Mesendoderm (in vitro differentiated cells): ENCODE measurements at regions not wholly inside any gene's neighbourhood (a gene's known extent, or its start where the extent isn't known, plus 50 kb on each side); places are given as distances from the start of the nearest gene placed in this dataset.
A peak's percentile ranks its signal among the peaks of the same experiment; 100 is the strongest.

Experiments
- DNase-seq: peaks from one replicate; pipeline ENCODE4 v3.0.0; 2013
- H2AK5ac ChIP-seq: 2 replicates; pipeline ENCODE4 v1.6.1; 2013; ENCODE audit warnings: low read length, inconsistent platforms
- H2BK120ac ChIP-seq: 2 replicates; pipeline ENCODE4 v1.6.1; 2013; ENCODE audit warnings: low read depth, mild to moderate bottlenecking, low read length, moderate library complexity, mixed read lengths
- H2BK15ac ChIP-seq: replicated peaks from 2 replicates; pipeline ENCODE4 v1.6.1; 2013; ENCODE audit warnings: low read depth, mild to moderate bottlenecking, moderate library complexity
- H2BK5ac ChIP-seq: 2 replicates; pipeline ENCODE4 v1.6.1; 2013; ENCODE audit warnings: low read length, inconsistent platforms
- H3K18ac ChIP-seq: 2 replicates; pipeline ENCODE4 v1.6.1; 2013; ENCODE audit warnings: mild to moderate bottlenecking, low read length, mixed read lengths
- H3K23ac ChIP-seq: one replicate; pipeline ENCODE4 v1.6.1; 2013; ENCODE audit warnings: low read length
- H3K27ac ChIP-seq: 2 replicates; pipeline ENCODE4 v1.5.1; 2013; ENCODE audit warnings: low read depth, mild to moderate bottlenecking, inconsistent platforms, low read length, moderate library complexity
- H3K27me3 ChIP-seq: 2 replicates; pipeline ENCODE4 v1.6.1; 2013; ENCODE audit warnings: low read length, control low read depth, mild to moderate bottlenecking, inconsistent platforms; ENCODE audit not compliant: insufficient read depth, poor library complexity
- H3K36me3 ChIP-seq: 2 replicates; pipeline ENCODE4 v1.6.1; 2013; ENCODE audit warnings: low read length, inconsistent platforms; ENCODE audit not compliant: control insufficient read depth, insufficient read depth
- H3K4ac ChIP-seq: one replicate; pipeline ENCODE4 v1.6.1; 2013; ENCODE audit warnings: low read depth, mild to moderate bottlenecking, low read length, moderate library complexity
- H3K4me1 ChIP-seq: 2 replicates; pipeline ENCODE4 v1.6.1; 2013; ENCODE audit warnings: low read depth, low read length, inconsistent platforms; ENCODE audit not compliant: control insufficient read depth
- H3K4me2 ChIP-seq: 2 replicates; pipeline ENCODE4 v1.6.1; 2013; ENCODE audit warnings: low read length
- H3K4me3 ChIP-seq: 2 replicates; pipeline ENCODE4 v1.5.1; 2013; ENCODE audit warnings: mild to moderate bottlenecking, low read length
- H3K56ac ChIP-seq: one replicate; pipeline ENCODE4 v1.6.1; 2013; ENCODE audit warnings: low read length
- H3K79me1 ChIP-seq: 2 replicates; pipeline ENCODE4 v1.6.1; 2013; ENCODE audit warnings: low read length, inconsistent platforms
- H3K79me2 ChIP-seq: 2 replicates; pipeline ENCODE4 v1.6.1; 2013; ENCODE audit warnings: mild to moderate bottlenecking, low read length; ENCODE audit not compliant: control insufficient read depth, insufficient read depth
- H3K9ac ChIP-seq: 2 replicates; pipeline ENCODE4 v1.6.1; 2013; ENCODE audit warnings: low read length, inconsistent platforms
- H4K5ac ChIP-seq: one replicate; pipeline ENCODE4 v1.6.1; 2013; ENCODE audit warnings: low read length
- H4K8ac ChIP-seq: one replicate; pipeline ENCODE4 v1.6.1; 2013; ENCODE audit warnings: low read depth, mild to moderate bottlenecking, control low read depth, low read length, moderate library complexity
- WGBS: extraction: QIAGEN DNeasy Blood & Tissue Kit; methylation state at CpG from one replicate; pipeline ENCODE4 v1.1.7; 2013; ENCODE audit warnings: low lambda C conversion rate, missing lambda C conversion rate; ENCODE audit not compliant: insufficient coverage; ENCODE audit errors: extremely low coverage; 5-methylcytosine and 5-hydroxymethylcytosine counted together

GRCh38 chr10:107900131-107900530 is 735.6 kb upstream of the SORCS1 start:
- no peak overlapping the region for H3K23ac ChIP-seq
- no peak for DNase-seq
- H2BK5ac ChIP-seq: no peak overlapping the region
- H3K4me1 ChIP-seq: no peaks in the 10 kb centered on the region
- no peak overlapping the region for H4K5ac ChIP-seq
- H3K56ac ChIP-seq: no peak overlapping the region
- H3K4me2 ChIP-seq: no peak overlapping the region
- no peaks in the 10 kb centered on the region for H3K27me3 ChIP-seq
- H4K8ac ChIP-seq: no peak overlapping the region
- no peak overlapping the region for H2BK15ac ChIP-seq
- H3K36me3 ChIP-seq: no peaks in the 10 kb centered on the region
- H3K18ac ChIP-seq: no peak overlapping the region
- H3K4ac ChIP-seq: no peak overlapping the region
- H2AK5ac ChIP-seq: no peak overlapping the region
- no peaks in the 10 kb centered on the region for H3K79me1 ChIP-seq
- no CpG with 5 or more reads among the region's 5 CpGs for WGBS
- no peak overlapping the region for H3K9ac ChIP-seq
- no peak overlapping the region for H2BK120ac ChIP-seq
- no peak overlapping the region for H3K27ac ChIP-seq
- H3K4me3 ChIP-seq: no peak overlapping the region
- H3K79me2 ChIP-seq: no peaks in the 10 kb centered on the region

- no peak overlapping the region for H3K4ac ChIP-seq
- no peak overlapping the region for H2BK120ac ChIP-seq
- H3K79me2 ChIP-seq: no peaks in the 10 kb centered on the region
- no peak overlapping the region for H3K4me3 ChIP-seq
- H3K27ac ChIP-seq: no peak overlapping the region
- H3K9ac ChIP-seq: no peak overlapping the region
- no peak for DNase-seq
- no peak overlapping the region for H3K18ac ChIP-seq
- H3K79me1 ChIP-seq: no peaks in the 10 kb centered on the region
- H3K56ac ChIP-seq: no peak overlapping the region
- H2AK5ac ChIP-seq: no peak overlapping the region
- H2BK5ac ChIP-seq: no peak overlapping the region
- no peaks in the 10 kb centered on the region for H3K4me1 ChIP-seq
- WGBS: no CpG with 5 or more reads among the region's 4 CpGs
- H2BK15ac ChIP-seq: peak overlapping the region; percentile 57
- no peak overlapping the region for H4K8ac ChIP-seq
- no peak overlapping the region for H3K23ac ChIP-seq
- H4K5ac ChIP-seq: no peak overlapping the region
- H3K27me3 ChIP-seq: no peaks in the 10 kb centered on the region
- H3K4me2 ChIP-seq: no peak overlapping the region
- H3K36me3 ChIP-seq: no peaks in the 10 kb centered on the region
These were observed 735.1 kb upstream of the SORCS1 start for GRCh38 chr10:107899502-107900062.

- DNase-seq: peak; percentile 40
- Histone ChIP-seq H3K4ac (no peak overlapping the region), H3K4me1 (no peaks in the 10 kb centered on the region), H3K36me3 (no peaks in the 10 kb centered on the region), H3K56ac (no peak overlapping the region), H3K23ac (no peak overlapping the region), H3K4me3 (no peak overlapping the region), H3K79me1 (no peaks in the 10 kb centered on the region), H2AK5ac (no peak overlapping the region), H3K18ac (no peak overlapping the region), H3K27me3 (no peaks in the 10 kb centered on the region), H3K27ac (no peak overlapping the region), H2BK15ac (no peak overlapping the region), H3K79me2 (no peaks in the 10 kb centered on the region), H3K9ac (no peak overlapping the region), H4K8ac (no peak overlapping the region), H4K5ac (no peak overlapping the region), H3K4me2 (no peak overlapping the region), H2BK5ac (no peak overlapping the region), H2BK120ac (no peak overlapping the region)
- no CpG with 5 or more reads among the region's 4 CpGs for WGBS
These were observed 734.6 kb upstream of the SORCS1 start for GRCh38 chr10:107899075-107899474.

- no peak overlapping the region for H3K4ac ChIP-seq
- no CpG with 5 or more reads among the region's 4 CpGs for WGBS
These were observed 733.9 kb upstream of the SORCS1 start for GRCh38 chr10:107898392-107898791.

GRCh38 chr10:107894516-107894915 is 730.0 kb upstream of the SORCS1 start:
- Histone ChIP-seq H3K4me3 (no peak overlapping the region), H4K5ac (no peak overlapping the region), H2AK5ac (no peak overlapping the region), H3K9ac (no peak overlapping the region), H3K27ac (no peak overlapping the region), H3K79me2 (no peaks in the 10 kb centered on the region), H2BK120ac (no peak overlapping the region), H4K8ac (no peak overlapping the region), H2BK5ac (no peak overlapping the region), H3K18ac (no peak overlapping the region), H3K27me3 (no peaks in the 10 kb centered on the region), H3K4ac (no peak overlapping the region), H2BK15ac (no peak overlapping the region), H3K79me1 (no peaks in the 10 kb centered on the region), H3K36me3 (no peaks in the 10 kb centered on the region), H3K4me2 (no peak overlapping the region), H3K56ac (no peak overlapping the region), H3K4me1 (no peaks in the 10 kb centered on the region), H3K23ac (no peak overlapping the region)
- peak; percentile 60 for DNase-seq
- WGBS: no CpG with 5 or more reads among the region's 4 CpGs

More at GRCh38 chr10:107898392-107898791, 733.9 kb upstream of the SORCS1 start:
- Histone ChIP-seq H2BK15ac (no peak overlapping the region), H3K79me1 (no peaks in the 10 kb centered on the region), H3K18ac (no peak overlapping the region), H3K4me1 (no peaks in the 10 kb centered on the region), H3K23ac (no peak overlapping the region), H3K4me3 (no peak overlapping the region), H3K4me2 (no peak overlapping the region), H4K5ac (no peak overlapping the region), H3K36me3 (no peaks in the 10 kb centered on the region), H3K9ac (no peak overlapping the region), H3K27me3 (no peaks in the 10 kb centered on the region), H3K56ac (no peak overlapping the region), H2BK120ac (no peak overlapping the region), H2BK5ac (no peak overlapping the region), H3K79me2 (no peaks in the 10 kb centered on the region), H3K27ac (no peak overlapping the region), H4K8ac (no peak overlapping the region), H2AK5ac (no peak overlapping the region)
- peak; percentile 25 for DNase-seq

GRCh38 chr10:107889105-107889504 is 724.6 kb upstream of the SORCS1 start:
- no peak for DNase-seq
- Histone ChIP-seq H3K4me2 (no peak overlapping the region), H3K27me3 (no peaks in the 10 kb centered on the region), H3K4ac (no peak overlapping the region), H4K8ac (no peak overlapping the region), H3K79me2 (no peaks in the 10 kb centered on the region), H2AK5ac (no peak overlapping the region), H3K36me3 (no peaks in the 10 kb centered on the region), H2BK5ac (no peak overlapping the region), H3K4me3 (no peak overlapping the region), H3K27ac (no peak overlapping the region), H3K79me1 (no peaks in the 10 kb centered on the region), H3K4me1 (no peaks in the 10 kb centered on the region), H3K56ac (no peak overlapping the region), H4K5ac (no peak overlapping the region), H3K9ac (no peak overlapping the region), H3K18ac (no peak overlapping the region), H2BK15ac (no peak overlapping the region), H2BK120ac (no peak overlapping the region), H3K23ac (no peak overlapping the region)
- no CpG with 5 or more reads among the region's 2 CpGs for WGBS
